GM19193 (cell line): ENCODE measurements at regions not wholly inside any gene's neighbourhood (a gene's known extent, or its start where the extent isn't known, plus 50 kb on each side); places are given as distances from the start of the nearest gene placed in this dataset.

Source experiments
- POLR2A ChIP-seq: IDR thresholded peaks from 4 replicates; pipeline ENCODE4 v1.6.1; 2011; ENCODE audit not compliant: insufficient read depth, insufficient read length; ENCODE audit errors: extremely low read depth

- TF ChIP-seq POLR2A, result no peak
These were observed 135.8 kb upstream of the ATP6AP2 start for GRCh38 chrX:40444798-40445496.

GRCh38 chrX:40444133-40444532 is 136.6 kb upstream of the ATP6AP2 start:
- no peak for TF ChIP-seq POLR2A

- TF ChIP-seq POLR2A, result no peak
These were observed 139.9 kb upstream of the ATP6AP2 start for GRCh38 chrX:40440866-40441265.

- no peak for TF ChIP-seq POLR2A
These were observed 140.9 kb upstream of the ATP6AP2 start for GRCh38 chrX:40439625-40440532.

GRCh38 chrX:40437348-40437747 is 143.4 kb upstream of the ATP6AP2 start:
- TF ChIP-seq POLR2A, result no peak

- TF ChIP-seq POLR2A, result no peak
These were observed 145.8 kb upstream of the ATP6AP2 start for GRCh38 chrX:40434947-40435346.

GRCh38 chrX:40434443-40434842 is 146.3 kb upstream of the ATP6AP2 start:
- TF ChIP-seq POLR2A, result no peak

- TF ChIP-seq POLR2A, result no peak
These were observed 147.6 kb upstream of the ATP6AP2 start for GRCh38 chrX:40433160-40433559.

GRCh38 chrX:40424259-40424658 is 156.5 kb upstream of the ATP6AP2 start:
- TF ChIP-seq POLR2A, result no peak

GRCh38 chrX:40423299-40423698 is 157.5 kb upstream of the ATP6AP2 start:
- no peak for TF ChIP-seq POLR2A

GRCh38 chrX:40422021-40422420 is 158.7 kb upstream of the ATP6AP2 start:
- TF ChIP-seq POLR2A, result no peak

- peak; percentile 31 for TF ChIP-seq POLR2A
These were observed 159.7 kb upstream of the ATP6AP2 start for GRCh38 chrX:40420899-40421729.

- no peak for TF ChIP-seq POLR2A
These were observed 162.0 kb upstream of the ATP6AP2 start for GRCh38 chrX:40418813-40419195.

GRCh38 chrX:40418146-40418812 is 162.5 kb upstream of the ATP6AP2 start:
- no peak for TF ChIP-seq POLR2A
